HCT116 (cell line): ENCODE measurements at regions not wholly inside any gene's neighbourhood (a gene's known extent, or its start where the extent isn't known, plus 50 kb on each side); places are given as distances from the start of the nearest gene placed in this dataset.

Source experiments
- ATAC-seq: fragments of 200-7000 bp; cut with Tn5 transposase; 2 replicates; pipeline ENCODE4 v1.9.1; 2020; ENCODE audit warnings: mild to moderate bottlenecking, moderate library complexity
- BruUV-seq: library from RNA; stranded (reverse); fragments of 400-500 nt; replicated peaks from 2 replicates; lab custom pipeline; 2021; lab: Mats Ljungman, UMichigan
- CTCF ChIA-PET: fragments of 300-600 bp; sonication (Branson Sonifier 250); formaldehyde crosslinking; loops from one replicate; lab custom pipeline; 2021; ENCODE audit warnings: antibody characterized with exemption; lab: Charles Lee
- POLR2A ChIA-PET: fragments of 300-600, 350-600 bp; sonication (Branson Sonifier 250); formaldehyde crosslinking; loops from one replicate; lab custom pipeline; 2021; ENCODE audit warnings: antibody characterized with exemption; lab: Charles Lee
- RAD21 ChIA-PET, 2 experiments: fragments of 300-600 bp; sonication (Branson Sonifier 250); formaldehyde crosslinking; loops; one replicate each; lab custom pipeline; 2023; ENCODE audit warnings: low total read pairs in 2 of 2; ENCODE audit not compliant: uncharacterized antibody in 2 of 2, unreplicated experiment in 2 of 2, low non-redundant PET in 1 of 2; lab: Charles Lee
- DNase-seq: peaks from one replicate; pipeline ENCODE4 v3.0.0-alpha.2; 2010; ENCODE audit warnings: low read depth, low spot score
- H2AFZ ChIP-seq: fragments of 200-600 bp; shearing (Covaris generic), sonication (generic); 2 replicates; pipeline ENCODE4 v1.6.1; 2017; ENCODE audit warnings: low read depth, mixed run types, mixed read lengths, antibody characterized with exemption, low read length; ENCODE audit not compliant: poor library complexity, severe bottlenecking
- H3K27ac ChIP-seq: 2 replicates; pipeline ENCODE4 v1.5.1; 2012; ENCODE audit warnings: low read depth, low read length
- H3K27me3 ChIP-seq: fragments of 200-600 bp; sonication (generic); 2 replicates; pipeline ENCODE4 v1.6.1; 2016; ENCODE audit warnings: mixed run types, low read length, mixed read lengths; ENCODE audit not compliant: insufficient read depth
- H3K36me3 ChIP-seq, 2 experiments: fragments of 200-500 bp in 1 of 2; fragments of 200-600 bp in 1 of 2; sonication (Bioruptor generic) in 1 of 2; sonication (generic) in 1 of 2; 2 replicates each; pipeline versions ENCODE4 v1.5.1 to v1.6.1; 2014 to 2016; ENCODE audit warnings: low read length in 2 of 2, inconsistent platforms in 1 of 2, mixed read lengths in 1 of 2, mixed run types in 1 of 2; ENCODE audit not compliant: insufficient read depth in 2 of 2, control insufficient read depth in 1 of 2
- H3K4me1 ChIP-seq, 2 experiments: fragments of 200-600 bp in 1 of 2; sonication (generic) in 1 of 2; 2 replicates each; pipeline versions ENCODE4 v1.5.1 to v1.6.1; 2012 to 2017; ENCODE audit warnings: low read length in 2 of 2, inconsistent platforms in 1 of 2, mild to moderate bottlenecking in 1 of 2, mixed read lengths in 1 of 2, mixed run types in 1 of 2, moderate library complexity in 1 of 2; ENCODE audit not compliant: insufficient read depth in 2 of 2, control insufficient read depth in 1 of 2
- H3K4me2 ChIP-seq: fragments of 200-600 bp; sonication (generic); 2 replicates; pipeline ENCODE4 v1.6.1; 2017; ENCODE audit warnings: mixed run types, low read length, mixed read lengths
- H3K4me3 ChIP-seq, 2 experiments: fragments of 200-600 bp in 1 of 2; sonication (generic) in 1 of 2; replicated peaks in 1 of 2; 2 replicates each; pipeline ENCODE4 v1.5.1; 2011 to 2016; ENCODE audit warnings: low read length in 2 of 2, control low read depth in 1 of 2, low read depth in 1 of 2, mild to moderate bottlenecking in 1 of 2, mixed read lengths in 1 of 2, mixed run types in 1 of 2
- H3K79me2 ChIP-seq: fragments of 200-600 bp; sonication (generic); 2 replicates; pipeline ENCODE4 v1.6.1; 2017; ENCODE audit warnings: mild to moderate bottlenecking, mixed run types, low read length, moderate library complexity, mixed read lengths; ENCODE audit not compliant: insufficient read depth
- H3K9ac ChIP-seq: fragments of 200-600 bp; sonication (generic); 2 replicates; pipeline ENCODE4 v1.6.1; 2016; ENCODE audit warnings: low read length, mixed read lengths
- H3K9me2 ChIP-seq: fragments of 200-600 bp; sonication (generic), shearing (Covaris generic); 2 replicates; pipeline ENCODE4 v1.6.1; 2017; ENCODE audit warnings: mixed run types, mild to moderate bottlenecking, moderate library complexity; ENCODE audit not compliant: insufficient read depth
- H3K9me3 ChIP-seq, 2 experiments: fragments of 200-500 bp in 1 of 2; fragments of 200-600 bp in 1 of 2; sonication (Bioruptor generic) in 1 of 2; sonication (generic) in 1 of 2; 2 replicates each; pipeline ENCODE4 v1.6.1; 2014 to 2017; ENCODE audit warnings: low read length in 2 of 2, mixed read lengths in 2 of 2, inconsistent platforms in 1 of 2, low read depth in 1 of 2, mild to moderate bottlenecking in 1 of 2, mixed run types in 1 of 2, moderate library complexity in 1 of 2; ENCODE audit not compliant: control insufficient read depth in 1 of 2, insufficient read depth in 1 of 2
- H4K20me1 ChIP-seq: fragments of 200-600 bp; sonication (generic), shearing (Covaris generic); 2 replicates; pipeline ENCODE4 v1.6.1; 2017; ENCODE audit warnings: mixed run types, mild to moderate bottlenecking, moderate library complexity; ENCODE audit not compliant: insufficient read depth
- ATF3 ChIP-seq: IDR thresholded peaks from 2 replicates; pipeline ENCODE4 v1.6.1; 2012
- CBX3 ChIP-seq: IDR thresholded peaks from 2 replicates; pipeline ENCODE4 v1.6.1; 2012; ENCODE audit warnings: low read depth
- CEBPB ChIP-seq: IDR thresholded peaks from 2 replicates; pipeline ENCODE4 v1.6.1; 2012; ENCODE audit warnings: low read depth
- CTCF ChIP-seq, 3 experiments: fragments of 200-600 bp in 1 of 3; sonication (generic) in 1 of 3; IDR thresholded peaks in 2 of 3; conservative IDR thresholded peaks in 1 of 3; 2 replicates each; pipeline ENCODE4 v1.5.1; 2012 to 2017; ENCODE audit warnings: low read depth in 2 of 3, low read length in 2 of 3, antibody characterized with exemption in 1 of 3, borderline replicate concordance in 1 of 3, control low read depth in 1 of 3, mild to moderate bottlenecking in 1 of 3, mixed read lengths in 1 of 3, mixed run types in 1 of 3, moderate library complexity in 1 of 3; ENCODE audit not compliant: insufficient read depth in 1 of 3
- EGR1 ChIP-seq: IDR thresholded peaks from 2 replicates; pipeline ENCODE4 v1.6.1; 2012; ENCODE audit warnings: low read depth
- EZH2 ChIP-seq: fragments of 200-600 bp; sonication (generic); IDR thresholded peaks from 2 replicates; pipeline ENCODE4 v1.6.1; 2017; ENCODE audit warnings: antibody characterized with exemption, mixed run types
- EZH2phosphoT487 ChIP-seq: fragments of 200-600 bp; IDR thresholded peaks from 2 replicates; pipeline ENCODE4 v1.6.1; 2018; ENCODE audit warnings: antibody characterized with exemption, borderline replicate concordance
- FOSL1 ChIP-seq: IDR thresholded peaks from 2 replicates; pipeline ENCODE4 v1.6.1; 2012; ENCODE audit warnings: low read depth
- MAX ChIP-seq: IDR thresholded peaks from 2 replicates; pipeline ENCODE4 v1.6.1; 2012
- POLR2A ChIP-seq: IDR thresholded peaks from 2 replicates; pipeline ENCODE4 v1.7.0; 2011; ENCODE audit warnings: borderline replicate concordance; ENCODE audit not compliant: insufficient read depth, insufficient read length; ENCODE audit errors: extremely low read depth
- POLR2AphosphoS5 ChIP-seq: IDR thresholded peaks from 2 replicates; pipeline ENCODE4 v1.6.1; 2011; ENCODE audit warnings: mild to moderate bottlenecking, low read depth, low read length, moderate library complexity
- RAD21 ChIP-seq: IDR thresholded peaks from 2 replicates; pipeline ENCODE4 v1.6.1; 2012; ENCODE audit warnings: low read depth, mild to moderate bottlenecking
- REST ChIP-seq: IDR thresholded peaks from 2 replicates; pipeline ENCODE4 v1.6.1; 2012; ENCODE audit warnings: low read depth
- SIN3A ChIP-seq: IDR thresholded peaks from 2 replicates; pipeline ENCODE4 v1.6.1; 2012; ENCODE audit warnings: low read depth
- SP1 ChIP-seq: IDR thresholded peaks from 2 replicates; pipeline ENCODE4 v1.6.1; 2012; ENCODE audit warnings: low read depth
- TCF7L2 ChIP-seq: IDR thresholded peaks from 2 replicates; pipeline ENCODE4 v1.7.0; 2011; ENCODE audit warnings: borderline replicate concordance, inconsistent platforms; ENCODE audit not compliant: insufficient read depth, insufficient read length; ENCODE audit errors: extremely low read depth
- YY1 ChIP-seq: IDR thresholded peaks from 2 replicates; pipeline ENCODE4 v1.6.1; 2011; ENCODE audit warnings: low read length, low read depth, moderate library complexity, mild to moderate bottlenecking; ENCODE audit not compliant: insufficient replicate concordance; ENCODE audit errors: extremely low read depth
- ZBTB33 ChIP-seq: IDR thresholded peaks from 2 replicates; pipeline ENCODE4 v1.6.1; 2011; ENCODE audit warnings: mild to moderate bottlenecking, low read length, moderate library complexity; ENCODE audit not compliant: insufficient replicate concordance; ENCODE audit errors: extremely low read depth
- ZFX ChIP-seq: fragments of 450-650 bp; IDR thresholded peaks from 2 replicates; pipeline ENCODE4 v1.6.1; 2017
- ZNF274 ChIP-seq: fragments of 200-500 bp; sonication (Bioruptor generic); IDR thresholded peaks from 2 replicates; pipeline ENCODE4 v1.6.1; 2014; ENCODE audit warnings: mild to moderate bottlenecking, low read depth, low read length, inconsistent platforms
- intact Hi-C: fragments of 100-400 bp; cut with micrococcal nuclease; formaldehyde crosslinking; loops from 2 replicates; pipeline ENCODE4 v1.10.0; 2022

- peaks cover 18 to 38% of the 10 kb centered on the region in 2 experiments for H3K4me1 ChIP-seq
- peak; percentile 82 for ATAC-seq
- peak overlapping the region; percentile 95 for H3K27ac ChIP-seq
- CTCF ChIA-PET = no interaction called here
- intact Hi-C loops = no loop called here
- H3K4me3 ChIP-seq = no peak overlapping the region
- H3K27me3 ChIP-seq = no peaks in the 10 kb centered on the region
- no peaks in the 10 kb centered on the region for H3K79me2 ChIP-seq
- peak overlapping the region; percentile 64 for H3K9ac ChIP-seq
- H2AFZ ChIP-seq = no peak overlapping the region
- no peaks in the 10 kb centered on the region for H3K9me2 ChIP-seq
- no TSS peak for BruUV-seq
- H4K20me1 ChIP-seq = no peaks in the 10 kb centered on the region
- POLR2A ChIA-PET = interaction anchor here (1.1 to 1.5 kb wide), 3 partner anchors 30 to 291 kb away, joined by 3 to 6 read pairs (median 4); no protein-coding TSS in a partner anchor
- peaks cover 0 to 32% of the 10 kb centered on the region in 2 experiments; a peak in 2 of 4 replicates for H3K36me3 ChIP-seq
- H3K9me3 ChIP-seq = no peaks in the 10 kb centered on the region; a peak in 1 of 4 replicates
- RAD21 ChIA-PET = no interaction called here
- H3K4me2 ChIP-seq = peak overlapping the region; percentile 62
- peak; percentile 85 for DNase-seq
- no peak for TF ChIP-seq EGR1
- TF ChIP-seq ZFX = no peak
- no peak for TF ChIP-seq CTCF (IDR thresholded peaks at IDR 0.05 in 2 of 3, conservative IDR thresholded peaks at IDR 0.05 in 1 of 3; ENCODE audit: borderline replicate concordance in 1 of 3, insufficient read depth in 1 of 3, low read depth in 2 of 3, low read length in 2 of 3)
- TF ChIP-seq TCF7L2 = peak; percentile 68
- no peak for TF ChIP-seq REST
- TF ChIP-seq SP1 = peak; percentile 89
- TF ChIP-seq ZBTB33 = no peak
- peak; percentile 83 for TF ChIP-seq CEBPB
- peak; percentile 57 for TF ChIP-seq MAX
- peak; percentile 15 for TF ChIP-seq RAD21
- TF ChIP-seq CBX3 = 0 out of 2 replicates have a peak, but pooled peaks have one; percentile 11
- no peak for TF ChIP-seq EZH2
- peak; percentile 89 for TF ChIP-seq FOSL1
- TF ChIP-seq ATF3 = peak; percentile 73
- peak; percentile 43 for TF ChIP-seq YY1
- TF ChIP-seq EZH2phosphoT487 = no peak
- TF ChIP-seq ZNF274 = no peak
- TF ChIP-seq POLR2AphosphoS5 = no peak
- TF ChIP-seq POLR2A = no peak
- peak; percentile 54; the same call in 1 of the 2 replicates for TF ChIP-seq SIN3A
Measured at GRCh38 chrX:45479835-45480422, 279.3 kb upstream of the DIPK2B start.
